H1 (cell line): ENCODE measurements at regions not wholly inside any gene's neighbourhood (a gene's known extent, or its start where the extent isn't known, plus 50 kb on each side); places are given as distances from the start of the nearest gene placed in this dataset.

Experiments used
- CTCF ChIA-PET: fragments of 300-600 bp; sonication (Branson Sonifier 250); formaldehyde crosslinking; loops from one replicate; lab custom pipeline; 2021; ENCODE audit not compliant: partially characterized antibody; lab: Charles Lee
- POLR2A ChIA-PET: fragments of 300-600 bp; sonication (Branson Sonifier 250); formaldehyde crosslinking; loops from one replicate; lab custom pipeline; 2021; ENCODE audit warnings: inconsistent platforms; ENCODE audit not compliant: partially characterized antibody; lab: Charles Lee
- DNase-seq, 2 experiments: peaks; one replicate each; pipeline versions ENCODE4 v3.0.0 to v3.0.0-alpha.2; 2010 to 2022; ENCODE audit warnings: low spot score in 2 of 2, low read depth in 1 of 2, mixed read lengths in 1 of 2
- FAIRE-seq: peaks from 2 replicates; lab custom pipeline; 2011; peaks lifted over from hg19 to GRCh38; lab: Jason Lieb, UNC
- H2AFZ ChIP-seq: 2 replicates; pipeline ENCODE4 v1.8.1; 2012; ENCODE audit warnings: low read length, inconsistent platforms
- H2AK5ac ChIP-seq: 2 replicates; pipeline ENCODE4 v1.6.1; 2013; ENCODE audit warnings: low read depth, low read length
- H2BK120ac ChIP-seq: replicated peaks from 2 replicates; pipeline ENCODE3; 2013; ENCODE audit warnings: low read depth, low read length, inconsistent platforms
- H2BK12ac ChIP-seq: 2 replicates; pipeline ENCODE4 v1.6.1; 2013; ENCODE audit warnings: low read depth, low read length
- H2BK15ac ChIP-seq: 2 replicates; pipeline ENCODE4 v1.6.1; 2013; ENCODE audit warnings: low read length
- H2BK20ac ChIP-seq: 2 replicates; pipeline ENCODE4 v1.6.1; 2013; ENCODE audit warnings: low read length
- H2BK5ac ChIP-seq: 2 replicates; pipeline ENCODE4 v1.6.1; 2013; ENCODE audit warnings: low read depth, low read length
- H3K14ac ChIP-seq: 2 replicates; pipeline ENCODE4 v1.6.1; 2013; ENCODE audit warnings: inconsistent platforms; ENCODE audit not compliant: insufficient read length
- H3K18ac ChIP-seq: 2 replicates; pipeline ENCODE4 v1.6.1; 2013; ENCODE audit warnings: low read length; ENCODE audit errors: extremely low read depth
- H3K23ac ChIP-seq: 2 replicates; pipeline ENCODE4 v1.6.1; 2013; ENCODE audit warnings: inconsistent platforms; ENCODE audit not compliant: insufficient read length
- H3K23me2 ChIP-seq: 2 replicates; pipeline ENCODE4 v1.6.1; 2013; ENCODE audit warnings: low read depth, low read length
- H3K27ac ChIP-seq: 2 replicates; pipeline ENCODE4 v1.6.1; 2011; ENCODE audit warnings: low read depth, low read length, inconsistent platforms
- H3K27me3 ChIP-seq, 4 experiments: replicated peaks in 1 of 4; 1 replicate in 1 of 4; 2 replicates in 3 of 4; pipeline versions ENCODE4 v1.6.1 to v1.8.1; 2011 to 2013; ENCODE audit warnings: low read length in 3 of 4, mild to moderate bottlenecking in 3 of 4, inconsistent platforms in 2 of 4, mixed read lengths in 2 of 4, moderate library complexity in 1 of 4; ENCODE audit not compliant: control insufficient read depth in 3 of 4, insufficient read depth in 3 of 4; ENCODE audit errors: extremely low read depth in 1 of 4
- H3K36me3 ChIP-seq, 4 experiments: 2 replicates each; pipeline versions ENCODE4 v1.6.1 to v1.8.1; 2011 to 2013; ENCODE audit warnings: mild to moderate bottlenecking in 4 of 4, low read length in 3 of 4, moderate library complexity in 2 of 4, control low read depth in 1 of 4, inconsistent platforms in 1 of 4; ENCODE audit not compliant: insufficient read depth in 4 of 4, control insufficient read depth in 2 of 4
- H3K4ac ChIP-seq: replicated peaks from 2 replicates; pipeline ENCODE3; 2013; ENCODE audit warnings: low read length, low read depth, mixed read lengths, inconsistent platforms; ENCODE audit not compliant: insufficient read length
- H3K4me1 ChIP-seq, 4 experiments: replicated peaks in 1 of 4; 1 replicate in 1 of 4; 2 replicates in 3 of 4; pipeline versions ENCODE4 v1.6.1 to v1.8.1; 2011 to 2013; ENCODE audit warnings: low read length in 3 of 4, inconsistent platforms in 2 of 4, mixed read lengths in 1 of 4; ENCODE audit not compliant: insufficient read depth in 4 of 4, control insufficient read depth in 3 of 4
- H3K4me2 ChIP-seq, 2 experiments: 2 replicates each; pipeline versions ENCODE4 v1.6.1 to v1.8.1; 2011 to 2013; ENCODE audit warnings: low read depth in 2 of 2, low read length in 2 of 2, control low read depth in 1 of 2, inconsistent platforms in 1 of 2, mild to moderate bottlenecking in 1 of 2; ENCODE audit not compliant: insufficient read depth in 1 of 2
- H3K4me3 ChIP-seq, 4 experiments: fragments of 200-600, 300-600 bp in 1 of 4; sonication (generic), shearing (Covaris generic), sonication (Bioruptor Twin) in 1 of 4; 2 replicates each; pipeline versions ENCODE4 v1.5.1 to v1.8.1; 2011 to 2016; ENCODE audit warnings: low read length in 4 of 4, low read depth in 3 of 4, control low read depth in 2 of 4, inconsistent platforms in 2 of 4, mild to moderate bottlenecking in 2 of 4, mixed read lengths in 1 of 4, moderate library complexity in 1 of 4; ENCODE audit not compliant: insufficient read depth in 2 of 4; ENCODE audit errors: extremely low read depth in 1 of 4
- H3K56ac ChIP-seq: replicated peaks from 2 replicates; pipeline ENCODE3; 2013; ENCODE audit warnings: low read depth, mild to moderate bottlenecking, mixed read lengths, low read length, inconsistent platforms; ENCODE audit not compliant: insufficient read length
- H3K79me1 ChIP-seq: 2 replicates; pipeline ENCODE4 v1.6.1; 2013; ENCODE audit warnings: low read depth, low read length, control low read depth
- H3K79me2 ChIP-seq, 2 experiments: 2 replicates each; pipeline versions ENCODE4 v1.6.1 to v1.8.1; 2012 to 2013; ENCODE audit warnings: low read length in 2 of 2, mild to moderate bottlenecking in 2 of 2, inconsistent platforms in 1 of 2; ENCODE audit not compliant: insufficient read depth in 2 of 2, control insufficient read depth in 1 of 2
- H3K9ac ChIP-seq, 4 experiments: replicated peaks in 1 of 4; 1 replicate in 1 of 4; 2 replicates in 3 of 4; pipeline versions ENCODE4 v1.6.1 to v1.8.1; 2011 to 2013; ENCODE audit warnings: low read depth in 3 of 4, low read length in 3 of 4, control low read depth in 2 of 4, mild to moderate bottlenecking in 2 of 4, moderate library complexity in 2 of 4, inconsistent platforms in 1 of 4; ENCODE audit errors: extremely low read depth in 1 of 4
- H3K9me3 ChIP-seq, 2 experiments: 2 replicates each; pipeline versions ENCODE4 v1.6.1 to v1.8.1; 2012 to 2013; ENCODE audit warnings: mild to moderate bottlenecking in 2 of 2, moderate library complexity in 2 of 2, control low read depth in 1 of 2, inconsistent platforms in 1 of 2, low read depth in 1 of 2, low read length in 1 of 2, mixed read lengths in 1 of 2; ENCODE audit not compliant: insufficient read depth in 2 of 2
- H4K20me1 ChIP-seq, 2 experiments: replicated peaks in 1 of 2; 2 replicates each; pipeline versions ENCODE3 to v1.8.1; 2011 to 2013; ENCODE audit warnings: inconsistent platforms in 2 of 2, low read length in 2 of 2, mild to moderate bottlenecking in 1 of 2; ENCODE audit not compliant: insufficient read depth in 2 of 2, control insufficient read depth in 1 of 2
- H4K5ac ChIP-seq: 2 replicates; pipeline ENCODE4 v1.6.1; 2013; ENCODE audit warnings: low read length, low read depth, mixed read lengths, inconsistent platforms; ENCODE audit not compliant: insufficient read length
- H4K8ac ChIP-seq: 2 replicates; pipeline ENCODE4 v1.8.0; 2013; ENCODE audit warnings: mild to moderate bottlenecking, moderate library complexity, low read length, inconsistent platforms; ENCODE audit not compliant: insufficient read depth; ENCODE audit errors: extremely low read depth
- H4K91ac ChIP-seq: replicated peaks from 2 replicates; pipeline ENCODE3; 2013; ENCODE audit warnings: low read length, mixed read lengths, inconsistent platforms; ENCODE audit not compliant: insufficient read length
- BRCA1 ChIP-seq: IDR thresholded peaks from 2 replicates; pipeline ENCODE4 v1.6.1; 2012; ENCODE audit warnings: low read depth, low read length, improper control_type of control experiment
- GTF2F1 ChIP-seq: IDR thresholded peaks from 2 replicates; pipeline ENCODE4 v1.6.1; 2012; ENCODE audit warnings: low read depth, low read length, improper control_type of control experiment, borderline replicate concordance
- NANOG ChIP-seq: IDR thresholded peaks from 2 replicates; pipeline ENCODE4 v1.6.1; 2011; ENCODE audit warnings: low read length, low read depth, mild to moderate bottlenecking, inconsistent platforms; ENCODE audit not compliant: insufficient read depth, poor library complexity, severe bottlenecking
- POLR2AphosphoS5 ChIP-seq: IDR thresholded peaks from 2 replicates; pipeline ENCODE4 v1.6.1; 2011; ENCODE audit warnings: low read depth, low read length
- RAD21 ChIP-seq, 2 experiments: IDR thresholded peaks in 1 of 2; conservative IDR thresholded peaks in 1 of 2; 2 replicates each; pipeline ENCODE4 v1.6.1; 2011; ENCODE audit warnings: low read depth in 2 of 2, low read length in 2 of 2, improper control_type of control experiment in 1 of 2, inconsistent platforms in 1 of 2, mild to moderate bottlenecking in 1 of 2, moderate library complexity in 1 of 2
- RBBP5 ChIP-seq: IDR thresholded peaks from 2 replicates; pipeline ENCODE4 v1.7.1; 2012; ENCODE audit warnings: low read depth, mild to moderate bottlenecking, inconsistent platforms, low read length, moderate library complexity, borderline replicate concordance
- SIN3A ChIP-seq, 2 experiments: IDR thresholded peaks in 1 of 2; conservative IDR thresholded peaks in 1 of 2; 2 replicates each; pipeline ENCODE4 v1.6.1; 2011 to 2012; ENCODE audit warnings: low read length in 2 of 2, improper control_type of control experiment in 1 of 2, low read depth in 1 of 2, mild to moderate bottlenecking in 1 of 2
- TAF7 ChIP-seq: optimal IDR thresholded peaks from 2 replicates; pipeline ENCODE3; 2011; ENCODE audit warnings: low read depth, mild to moderate bottlenecking, inconsistent platforms, low read length, moderate library complexity, borderline replicate concordance
- WGBS, 2 experiments: shearing (Covaris generic) in 1 of 2; methylation state at CpG; one replicate each; pipeline versions ENCODE4 v1.1.6 to v1.1.7; 2013 to 2015; ENCODE audit warnings: low lambda C conversion rate in 2 of 2, mixed read lengths in 2 of 2, inconsistent platforms in 1 of 2, low coverage in 1 of 2, missing lambda C conversion rate in 1 of 2; ENCODE audit not compliant: insufficient replicate concordance in 2 of 2, insufficient coverage in 1 of 2, insufficient read length in 1 of 2; ENCODE audit errors: extremely low coverage in 1 of 2, missing lambda C conversion rate in 1 of 2; 5-methylcytosine and 5-hydroxymethylcytosine counted together

DNA sequence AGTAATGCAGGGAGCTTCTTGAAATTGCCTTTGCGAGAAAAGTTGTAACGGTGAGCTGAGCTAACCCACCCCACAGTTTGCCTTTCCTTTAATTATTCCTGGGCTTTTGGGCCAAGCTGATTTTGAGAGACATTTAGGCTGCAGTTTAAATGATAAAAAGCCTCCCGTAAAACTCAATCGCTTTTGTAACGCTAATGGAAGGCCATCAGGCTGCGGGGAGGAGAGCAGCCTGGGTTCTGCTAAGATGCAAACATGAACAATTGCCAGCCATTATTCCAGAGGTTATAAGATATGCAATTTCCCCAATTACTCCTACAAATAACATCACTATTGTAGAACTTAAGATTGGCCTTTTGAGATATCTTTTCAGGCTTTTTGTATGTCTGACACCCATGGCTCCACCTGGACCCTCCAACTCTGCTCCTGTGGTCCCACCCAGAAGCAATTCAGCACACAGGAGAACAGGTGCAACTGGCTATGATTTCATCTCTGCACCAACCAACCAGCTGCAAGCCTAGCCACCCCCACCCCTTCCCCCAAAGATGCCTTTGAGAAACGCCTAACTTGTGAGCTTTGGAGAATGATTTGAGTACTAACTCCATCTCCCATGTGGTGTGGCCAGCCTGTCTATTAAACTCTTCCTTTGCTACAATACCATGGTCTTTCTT, 108.2 kb upstream of the FAM9C start:
- peaks cover 2 to 5% (median 3%) of the 10 kb centered on the region in 4 experiments; a peak in 4 of 7 replicates for H3K4me1 ChIP-seq
- peaks cover 0 to 5% (median 0%) of the 10 kb centered on the region in 4 experiments; a peak in 2 of 8 replicates for H3K36me3 ChIP-seq
- ChIA-PET POLR2A (interaction anchor here (0.8 to 1.5 kb wide), 4 partner anchors 10 to 206 kb away, joined by 3 to 6 read pairs (median 4); partner anchors contain the start of gene TMSB4X), CTCF (interaction anchor here (0.9 to 2.0 kb wide), 3 partner anchors 9 to 206 kb away, joined by 3 to 7 read pairs (median 4); no protein-coding TSS in a partner anchor)
- peak overlapping the region; percentile 74 for H4K5ac ChIP-seq
- no peak overlapping the region for H3K56ac ChIP-seq
- no peak overlapping the region for H3K4ac ChIP-seq
- no peak overlapping the region for H3K9ac ChIP-seq
- peak overlapping the region; percentile 62; the same call in 1 of the 2 replicates for H2BK5ac ChIP-seq
- H2AK5ac ChIP-seq: no peak overlapping the region
- H3K27me3 ChIP-seq: no peaks in the 10 kb centered on the region
- H3K14ac ChIP-seq: no peak overlapping the region
- peak overlapping the region; percentile 79 for H4K91ac ChIP-seq
- no peak overlapping the region for H3K23ac ChIP-seq
- 0 out of 2 replicates have a peak overlapping the region, but pooled peaks have one; percentile 6 for H2BK12ac ChIP-seq
- peak overlapping the region in 2 of 4 experiments; percentile 10 to 34; a peak in 2 of 8 replicates for H3K4me3 ChIP-seq
- peak overlapping the region; percentile 50 for H2BK120ac ChIP-seq
- H3K79me2 ChIP-seq: no peaks in the 10 kb centered on the region
- H3K79me1 ChIP-seq: no peaks in the 10 kb centered on the region
- no peaks in the 10 kb centered on the region for H4K20me1 ChIP-seq
- H3K23me2 ChIP-seq: no peaks in the 10 kb centered on the region
- no peak overlapping the region for H2AFZ ChIP-seq
- peak overlapping the region; percentile 73 for H3K27ac ChIP-seq
- WGBS, 2 experiments: 11% methylated on average over 7 of the region's 7 CpGs; no CpG with 5 or more reads in 1 of the 2 experiments
- peak overlapping the region; percentile 71; the same call in 1 of the 2 replicates for H3K18ac ChIP-seq
- 0 out of 2 replicates have a peak overlapping the region, but pooled peaks have one; percentile 43 for H2BK20ac ChIP-seq
- TF ChIP-seq POLR2AphosphoS5 (no peak), NANOG (peak; percentile 86), TAF7 (no peak), GTF2F1 (no peak), BRCA1 (no peak), SIN3A (conservative IDR thresholded peaks at IDR 0.05 in 1 of 2, IDR thresholded peaks at IDR 0.05 in 1 of 2; ENCODE audit: low read depth in 1 of 2, low read length in 2 of 2) (no peak), RAD21 (IDR thresholded peaks at IDR 0.05 in 1 of 2, conservative IDR thresholded peaks at IDR 0.05 in 1 of 2; ENCODE audit: low read depth in 2 of 2, low read length in 2 of 2) (peak in 1 of 2 experiments; percentile 17; a peak in 1 of 4 replicates), RBBP5 (no peak)
- peaks cover 6 to 17% of the 10 kb centered on the region in 2 experiments; a peak in 1 of 4 replicates for H3K9me3 ChIP-seq
- DNase-seq: no peak
- no peak overlapping the region for H2BK15ac ChIP-seq
- H4K8ac ChIP-seq: no peak overlapping the region
- H3K4me2 ChIP-seq: peak overlapping the region; percentile 54 to 55
- no peak for FAIRE-seq
